ENCODE measurements at regions not wholly inside any gene's neighbourhood (a gene's known extent, or its start where the extent isn't known, plus 50 kb on each side); places are given as distances from the start of the nearest gene placed in this dataset.

GRCh38 chr1:208595745-208596144 lies 351.6 kb upstream of the PLXNA2 start:
- Histone ChIP-seq H3K9me3 (no peaks in the 10 kb centered on the region), H3K4me3 (no peak overlapping the region), H3K36me3 (no peaks in the 10 kb centered on the region), H3K4me1 (ENCODE audit: insufficient read depth) (no peaks in the 10 kb centered on the region), H3K27me3 (no peaks in the 10 kb centered on the region), H3K27ac (no peak overlapping the region)
- TF ChIP-seq CTCF (IDR thresholded peaks at IDR 0.05) (no peak), EP300 (IDR thresholded peaks at IDR 0.05) (no peak), POLR2A (IDR thresholded peaks at IDR 0.05) (no peak)
- WGBS, 3 donors = 21 to 27% (median 24%) methylated on average over 4 of the region's 4 CpGs
- DNase-seq = peak in 2 of 5 donors; percentile 27 to 35
- intact Hi-C loops (cut with DNase I) = no loop called here

GRCh38 chr1:208597571-208597970 lies 353.4 kb upstream of the PLXNA2 start:
- intact Hi-C loops (cut with DNase I) = no loop called here
- 59 to 75% (median 70%) methylated on average over 1 of the region's 1 CpG for WGBS, 3 donors
- Histone ChIP-seq H3K4me1 (ENCODE audit: insufficient read depth) (no peaks in the 10 kb centered on the region), H3K27ac (no peak overlapping the region), H3K9me3 (no peaks in the 10 kb centered on the region), H3K36me3 (no peaks in the 10 kb centered on the region), H3K27me3 (no peaks in the 10 kb centered on the region), H3K4me3 (no peak overlapping the region)
- DNase-seq = no peak
- TF ChIP-seq EP300 (IDR thresholded peaks at IDR 0.05) (no peak), POLR2A (IDR thresholded peaks at IDR 0.05) (no peak), CTCF (IDR thresholded peaks at IDR 0.05) (no peak)

GRCh38 chr1:208598021-208598420 lies 353.8 kb upstream of the PLXNA2 start:
- TF ChIP-seq POLR2A (IDR thresholded peaks at IDR 0.05) = no peak
- TF ChIP-seq CTCF (IDR thresholded peaks at IDR 0.05) = no peak
- no peak for TF ChIP-seq EP300 (IDR thresholded peaks at IDR 0.05)
- intact Hi-C loops (cut with DNase I) = no loop called here

GRCh38 chr1:208599063-208599462 lies 354.9 kb upstream of the PLXNA2 start:
- TF ChIP-seq CTCF (IDR thresholded peaks at IDR 0.05) (no peak), POLR2A (IDR thresholded peaks at IDR 0.05) (no peak), EP300 (IDR thresholded peaks at IDR 0.05) (no peak)
- Histone ChIP-seq H3K27ac (no peak overlapping the region), H3K27me3 (no peaks in the 10 kb centered on the region), H3K4me1 (ENCODE audit: insufficient read depth) (no peaks in the 10 kb centered on the region), H3K9me3 (no peaks in the 10 kb centered on the region), H3K36me3 (no peaks in the 10 kb centered on the region), H3K4me3 (no peak overlapping the region)
- no peak for DNase-seq
- 78 to 89% (median 88%) methylated on average over 2 of the region's 2 CpGs for WGBS, 3 donors
- intact Hi-C loops (cut with DNase I) = no loop called here

More at GRCh38 chr1:208598021-208598420, 353.8 kb upstream of the PLXNA2 start:
- Histone ChIP-seq H3K4me1 (ENCODE audit: insufficient read depth) (no peaks in the 10 kb centered on the region), H3K27me3 (no peaks in the 10 kb centered on the region), H3K4me3 (no peak overlapping the region), H3K9me3 (no peaks in the 10 kb centered on the region), H3K36me3 (no peaks in the 10 kb centered on the region), H3K27ac (no peak overlapping the region)
- WGBS, 3 donors = 90 to 96% (median 93%) methylated on average over 4 of the region's 4 CpGs
- no peak for DNase-seq
